CD4-positive, alpha-beta T cell treated with Interleukin-4 for 4 hours (primary cell): ENCODE measurements at regions not wholly inside any gene's neighbourhood (a gene's known extent, or its start where the extent isn't known, plus 50 kb on each side); places are given as distances from the start of the nearest gene placed in this dataset.

Experiments
- DNase-seq: peaks from one replicate; pipeline ENCODE4 v3.0.0-alpha.2; 2020

DNA sequence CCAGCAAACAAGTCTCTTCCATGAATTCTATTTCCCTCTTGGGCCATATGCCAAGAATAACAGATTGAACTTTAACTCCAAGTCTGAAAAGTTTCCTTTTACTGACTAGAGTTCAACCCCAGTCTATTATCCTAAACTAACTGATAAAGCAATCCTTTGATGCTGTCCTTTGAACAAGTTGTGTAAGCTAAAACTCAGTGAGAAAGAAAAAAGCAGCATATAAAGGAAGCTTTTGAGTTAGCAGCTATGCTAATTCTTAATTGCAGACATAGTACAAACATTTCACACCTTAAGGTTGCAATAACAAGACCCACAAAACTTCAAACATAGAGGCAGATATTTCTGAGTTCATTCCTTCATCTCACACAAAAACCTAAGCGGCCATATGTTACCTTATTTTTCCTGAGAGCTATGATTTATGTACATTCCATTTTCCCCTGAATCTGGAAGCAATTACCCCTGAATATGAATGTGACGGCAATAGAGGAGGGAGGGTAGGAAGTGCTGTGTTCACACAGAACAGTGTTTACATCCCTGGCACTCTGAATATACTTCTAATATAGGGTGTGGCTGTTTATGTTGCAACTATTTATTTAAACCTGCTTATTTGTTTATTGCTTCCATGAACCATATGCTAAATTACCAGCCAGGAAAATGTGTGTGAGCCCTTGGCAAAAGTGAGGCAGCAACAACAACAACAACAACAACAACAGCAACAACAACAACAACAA, 180.6 kb downstream of the IRS1 start:
- no peak for DNase-seq

DNA sequence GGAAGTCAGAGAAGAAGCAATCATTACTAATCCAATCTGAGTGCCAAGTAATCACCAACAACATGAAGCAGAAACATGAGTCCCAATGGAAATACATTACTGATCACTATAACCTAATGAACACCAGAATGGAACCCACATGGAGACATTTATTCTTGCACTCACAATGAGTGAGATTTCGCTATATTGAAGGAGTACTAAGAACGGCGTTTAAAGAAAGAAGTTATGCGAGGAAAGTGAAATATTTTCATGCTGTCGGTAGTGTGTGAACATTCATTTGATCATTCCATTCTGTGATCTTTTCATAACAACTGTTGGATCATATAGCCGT, 181.1 kb downstream of the IRS1 start:
- no peak for DNase-seq

GRCh38 chr2:226615891-226616290, 183.7 kb downstream of the IRS1 start:
- DNase-seq = no peak

GRCh38 chr2:226611944-226612318, 187.7 kb downstream of the IRS1 start:
- no peak for DNase-seq

DNA sequence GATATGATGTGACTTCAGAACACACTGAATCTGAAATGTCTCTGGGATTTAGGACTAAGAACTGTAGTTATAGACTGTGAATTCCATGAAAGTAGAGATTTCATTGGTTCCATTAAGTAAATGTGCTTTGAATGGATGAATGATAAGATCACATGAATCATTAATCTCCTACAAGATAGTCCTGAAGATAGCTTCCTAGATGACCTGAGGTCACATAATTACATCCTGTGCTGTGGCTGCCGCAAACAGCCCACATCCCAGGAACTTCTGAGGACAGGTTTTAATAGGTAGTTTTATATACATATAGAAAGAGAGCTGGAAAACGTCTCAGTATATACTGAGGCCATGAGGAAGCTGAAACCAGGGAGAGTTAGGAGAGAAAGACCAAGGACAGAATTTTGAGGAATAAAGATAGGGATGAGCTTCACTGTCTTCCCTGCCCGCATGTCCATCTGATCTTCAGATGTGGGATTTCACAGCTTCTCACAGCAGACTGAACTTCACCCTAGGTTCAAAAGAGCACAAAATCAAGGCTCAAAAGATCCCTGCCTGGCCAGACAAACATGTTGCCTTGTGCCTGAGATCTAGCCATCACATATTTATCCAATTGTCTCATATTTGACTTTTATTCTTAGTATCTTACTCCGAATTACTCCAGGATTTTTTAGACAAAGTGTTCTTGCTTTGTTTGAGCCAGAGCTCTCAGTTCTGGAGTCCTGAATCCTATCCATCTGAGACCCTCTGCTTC, 188.2 kb downstream of the IRS1 start:
- DNase-seq = no peak

- no peak for DNase-seq
Observed at GRCh38 chr2:226609366-226609765, 190.3 kb downstream of the IRS1 start.

DNA sequence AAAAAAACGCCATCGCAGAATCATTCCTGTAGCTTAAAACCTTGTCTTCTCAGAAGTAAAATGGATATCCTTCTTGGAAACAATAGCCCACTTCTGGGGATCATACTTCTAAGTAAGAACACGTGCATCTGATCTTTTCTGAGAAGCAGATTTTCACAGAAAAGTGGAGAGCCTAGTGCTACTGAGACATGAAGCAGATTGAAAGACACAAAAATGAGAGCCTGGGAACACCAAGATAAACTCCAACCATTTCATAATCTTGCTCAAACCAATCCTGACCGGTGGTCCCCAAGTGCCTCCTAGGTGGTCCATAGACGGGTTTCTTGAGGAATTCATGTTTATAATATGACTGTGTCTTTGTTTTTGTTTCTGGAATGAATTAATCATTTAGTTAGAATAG, 191.2 kb downstream of the IRS1 start:
- DNase-seq = no peak

DNA sequence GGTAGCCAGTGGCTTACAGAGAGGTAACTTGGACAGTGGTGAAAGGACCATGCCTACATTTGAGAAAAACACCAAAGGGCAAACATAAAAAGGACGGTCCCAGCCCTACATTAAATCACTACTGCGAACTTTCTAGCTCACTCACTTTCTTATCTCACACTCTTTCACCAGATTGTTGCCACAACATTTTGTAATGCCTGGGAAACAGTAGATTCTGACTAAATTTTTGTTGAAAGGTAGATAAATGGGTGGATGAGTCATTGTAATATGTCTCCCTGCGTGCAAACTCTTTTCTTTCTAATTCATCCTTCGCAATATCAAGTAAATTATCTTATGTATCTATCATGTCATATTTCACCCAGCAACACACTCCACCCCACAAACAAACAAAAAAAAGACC, 192.2 kb downstream of the IRS1 start:
- no peak for DNase-seq

- DNase-seq = no peak
Observed at GRCh38 chr2:226605642-226606041, 194.0 kb downstream of the IRS1 start.

- DNase-seq = no peak
Observed at GRCh38 chr2:226603606-226604005, 196.0 kb downstream of the IRS1 start.

DNA sequence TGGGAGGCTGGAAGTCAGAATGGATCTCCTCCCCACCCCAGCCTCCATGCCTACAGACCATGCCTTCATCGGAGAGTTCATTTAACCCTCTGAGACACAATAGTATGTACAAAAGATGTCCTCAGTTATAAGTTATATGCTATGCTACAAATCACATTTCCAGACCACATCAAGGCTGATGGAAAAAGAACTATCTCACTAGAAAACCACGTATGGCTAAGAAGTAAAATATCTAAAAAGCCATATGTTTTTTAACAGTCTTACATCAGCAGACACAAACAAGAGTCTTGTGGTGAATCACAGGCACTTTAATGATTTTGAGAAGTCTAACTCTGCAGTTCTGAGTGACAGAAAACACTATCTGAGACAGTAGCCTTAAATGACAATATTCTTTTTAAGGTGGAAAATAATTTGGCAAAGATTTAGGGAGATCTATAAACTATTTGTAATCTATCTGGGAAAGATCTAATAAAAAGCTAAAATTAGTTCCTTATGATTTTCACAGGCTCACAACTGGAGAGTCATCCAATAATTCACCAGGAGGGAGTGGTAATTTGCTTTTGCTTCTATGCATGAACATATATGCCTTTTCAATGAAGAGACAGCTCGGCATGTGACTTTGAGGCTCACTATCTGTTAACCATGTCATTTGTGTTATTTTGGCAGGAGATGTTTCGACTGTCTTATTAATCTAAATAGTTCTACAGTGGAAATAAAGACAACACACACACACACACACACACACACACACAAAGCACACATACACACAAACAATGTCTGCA, 197.5 kb downstream of the IRS1 start:
- DNase-seq = no peak

DNA sequence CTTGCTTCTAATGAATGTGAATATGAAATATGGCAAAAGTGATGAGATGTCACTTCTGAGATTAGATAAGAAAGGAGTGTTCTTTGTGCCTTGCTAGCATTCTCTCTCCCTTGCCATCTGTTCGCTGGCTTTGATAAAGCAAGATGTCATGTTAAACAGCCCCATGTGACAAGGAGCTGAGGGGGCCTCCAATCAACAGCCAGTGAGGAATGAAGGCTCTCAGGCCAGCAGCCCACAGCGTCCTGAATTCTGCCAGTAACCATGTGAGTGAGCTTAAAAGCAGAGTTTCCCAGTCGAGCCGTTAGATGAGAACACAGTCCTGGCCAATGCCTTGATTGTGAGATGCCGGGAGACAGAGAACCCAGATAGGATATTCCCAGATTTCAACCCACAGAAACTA, 198.8 kb downstream of the IRS1 start:
- no peak for DNase-seq

- DNase-seq = no peak
Observed at GRCh38 chr2:226600184-226600583, 199.4 kb downstream of the IRS1 start.

GRCh38 chr2:226589043-226589442, 210.6 kb downstream of the IRS1 start:
- no peak for DNase-seq

- no peak for DNase-seq
Observed at GRCh38 chr2:226585130-226585561, 214.5 kb downstream of the IRS1 start.

- DNase-seq = no peak
Observed at GRCh38 chr2:226584518-226585055, 215.0 kb downstream of the IRS1 start.

- no peak for DNase-seq
Observed at GRCh38 chr2:226583715-226584114, 215.9 kb downstream of the IRS1 start.

DNA sequence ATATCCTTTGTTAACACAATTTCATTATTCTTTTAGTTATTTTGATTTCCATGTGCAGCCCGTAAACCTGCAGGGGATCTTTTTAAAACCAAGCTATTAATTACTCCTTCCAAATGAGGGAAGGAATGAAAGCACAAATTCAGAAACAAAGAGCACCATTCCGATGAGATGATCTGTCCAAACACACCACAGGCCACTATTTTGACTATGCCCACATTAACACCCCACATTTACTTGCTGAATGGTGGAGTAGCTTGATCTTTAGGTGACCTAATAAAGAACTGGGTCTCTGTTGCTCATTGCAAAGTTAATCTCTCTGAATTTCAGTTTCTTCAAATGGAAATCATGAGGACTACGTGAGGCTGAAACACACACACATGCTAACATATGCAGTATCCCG, 218.0 kb downstream of the IRS1 start:
- DNase-seq = no peak

- no peak for DNase-seq
Observed at GRCh38 chr2:226581004-226581403, 218.6 kb downstream of the IRS1 start.

GRCh38 chr2:226580403-226580802, 219.2 kb downstream of the IRS1 start:
- DNase-seq = no peak

DNA sequence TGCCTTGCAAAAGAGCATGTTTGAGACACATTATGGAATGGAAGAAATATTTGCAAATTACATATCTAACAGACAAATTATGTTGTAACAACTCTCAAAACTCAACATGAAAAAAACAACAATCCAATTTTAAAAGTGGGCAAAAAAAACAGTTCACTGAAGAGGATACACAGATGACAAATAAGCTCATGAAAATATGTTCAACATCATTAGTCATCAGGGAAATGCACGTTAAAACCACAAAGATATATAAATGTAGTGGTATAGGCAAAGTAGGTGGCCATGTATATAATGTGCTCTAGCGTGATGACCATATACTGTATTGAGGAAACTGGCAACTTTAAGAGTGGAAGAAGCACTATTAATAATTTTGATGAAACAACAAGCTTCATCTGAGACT, 220.1 kb downstream of the IRS1 start:
- DNase-seq = no peak

DNA sequence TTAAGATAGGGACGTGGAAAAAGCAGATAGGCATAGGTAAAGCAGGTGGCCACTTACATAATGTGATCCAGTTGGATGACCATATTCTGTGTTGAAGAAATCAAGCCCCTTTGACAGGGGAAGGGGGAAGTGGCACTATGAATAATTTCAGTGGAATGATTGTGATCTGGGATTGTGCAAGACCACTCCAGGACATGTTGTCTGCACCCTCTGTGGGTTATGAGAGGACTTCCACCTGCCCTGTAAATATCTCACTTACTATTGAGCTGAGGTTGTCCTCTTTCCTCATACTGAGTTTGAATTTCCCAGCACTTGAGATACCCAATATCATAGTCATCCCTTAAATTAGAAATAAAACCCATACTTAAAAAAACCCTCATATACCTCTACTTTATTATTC, 220.7 kb downstream of the IRS1 start:
- DNase-seq = no peak

DNA sequence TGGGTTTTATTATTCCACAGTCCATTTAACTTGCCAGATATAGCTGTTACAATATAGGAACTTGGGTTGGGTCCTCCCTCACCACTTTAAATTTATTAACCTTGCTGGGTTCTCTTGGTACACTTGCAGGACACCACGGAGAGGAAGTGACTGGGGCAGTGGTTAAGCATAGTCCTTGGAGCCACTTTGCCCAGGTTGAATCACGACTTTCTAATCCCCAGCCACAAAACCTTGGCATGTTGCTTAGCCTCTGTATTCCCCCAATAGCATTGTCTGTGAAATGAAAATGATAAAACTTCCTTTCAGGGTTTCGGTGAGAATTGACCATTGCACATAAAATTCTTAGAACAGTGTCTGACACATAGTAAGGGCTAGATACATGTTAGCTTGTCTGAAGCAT, 221.2 kb downstream of the IRS1 start:
- DNase-seq = no peak

DNA sequence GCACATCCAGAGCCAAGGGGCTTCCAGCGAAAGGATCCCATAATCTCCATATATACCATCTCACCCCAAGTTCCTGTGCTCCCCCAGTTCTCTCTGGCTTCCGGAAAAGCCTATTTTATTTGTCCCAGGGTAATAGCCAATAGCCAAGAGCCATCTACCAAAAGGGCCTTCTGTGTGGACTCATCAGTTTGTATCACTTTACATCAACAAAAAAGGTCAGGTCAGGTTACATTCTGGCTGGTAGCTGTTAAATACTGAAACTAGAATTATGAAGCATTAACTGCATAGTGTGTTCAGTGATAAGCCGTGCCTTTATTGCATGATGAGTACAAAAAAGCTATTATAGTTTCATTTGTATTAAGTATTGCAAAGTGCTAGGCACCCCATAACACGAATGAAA, 223.7 kb downstream of the IRS1 start:
- DNase-seq = no peak
